GM06990 (cell line): ENCODE measurements at regions not wholly inside any gene's neighbourhood (a gene's known extent, or its start where the extent isn't known, plus 50 kb on each side); places are given as distances from the start of the nearest gene placed in this dataset.

Experiments used
- DNase-seq: peaks from one replicate; pipeline ENCODE4 v3.0.0-alpha.2; 2011; ENCODE audit not compliant: insufficient read length; ENCODE audit errors: extremely low read depth
- H3K27me3 ChIP-seq: replicated peaks from 2 replicates; pipeline ENCODE4 v1.6.0; 2011; ENCODE audit warnings: low read length; ENCODE audit not compliant: control insufficient read depth, insufficient read depth
- H3K36me3 ChIP-seq: 2 replicates; pipeline ENCODE4 v1.5.1; 2011; ENCODE audit warnings: low read length; ENCODE audit not compliant: control insufficient read depth, insufficient read depth
- H3K4me3 ChIP-seq: replicated peaks from 2 replicates; pipeline ENCODE4 v1.5.1; 2011; ENCODE audit warnings: low read depth, mild to moderate bottlenecking, control low read depth, low read length
- TF ChIP-seq, protein P1 (sequence below): IDR thresholded peaks from 2 replicates; pipeline ENCODE4 v1.5.1; 2011; ENCODE audit warnings: low read length, control low read depth, mild to moderate bottlenecking, inconsistent platforms; ENCODE audit not compliant: insufficient read depth, poor library complexity, severe bottlenecking

DNA sequence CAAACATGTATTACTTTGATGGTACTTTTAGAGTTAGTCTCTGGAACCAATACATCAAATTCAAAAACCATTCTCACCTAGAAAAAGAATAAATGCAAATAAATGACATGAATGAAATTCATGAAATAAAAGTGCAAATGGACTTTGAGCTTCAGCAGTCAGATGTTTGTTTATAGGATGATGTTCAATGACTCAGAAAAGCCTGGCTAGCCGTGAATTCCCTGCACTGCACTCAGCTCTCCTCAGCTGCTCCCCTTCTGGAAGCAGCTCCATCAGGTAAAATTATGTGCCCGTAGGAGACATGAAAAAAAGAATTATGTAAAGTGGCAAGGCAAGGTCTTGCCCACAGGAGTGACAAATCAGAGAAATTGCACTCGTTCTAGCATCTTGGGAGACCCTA lies 390.6 kb downstream of the GPM6A start:
- Histone ChIP-seq H3K36me3 (no peaks in the 10 kb centered on the region), H3K4me3 (no peak overlapping the region), H3K27me3 (no peaks in the 10 kb centered on the region)
- DNase-seq = no peak
- TF ChIP-seq, protein P1, sequence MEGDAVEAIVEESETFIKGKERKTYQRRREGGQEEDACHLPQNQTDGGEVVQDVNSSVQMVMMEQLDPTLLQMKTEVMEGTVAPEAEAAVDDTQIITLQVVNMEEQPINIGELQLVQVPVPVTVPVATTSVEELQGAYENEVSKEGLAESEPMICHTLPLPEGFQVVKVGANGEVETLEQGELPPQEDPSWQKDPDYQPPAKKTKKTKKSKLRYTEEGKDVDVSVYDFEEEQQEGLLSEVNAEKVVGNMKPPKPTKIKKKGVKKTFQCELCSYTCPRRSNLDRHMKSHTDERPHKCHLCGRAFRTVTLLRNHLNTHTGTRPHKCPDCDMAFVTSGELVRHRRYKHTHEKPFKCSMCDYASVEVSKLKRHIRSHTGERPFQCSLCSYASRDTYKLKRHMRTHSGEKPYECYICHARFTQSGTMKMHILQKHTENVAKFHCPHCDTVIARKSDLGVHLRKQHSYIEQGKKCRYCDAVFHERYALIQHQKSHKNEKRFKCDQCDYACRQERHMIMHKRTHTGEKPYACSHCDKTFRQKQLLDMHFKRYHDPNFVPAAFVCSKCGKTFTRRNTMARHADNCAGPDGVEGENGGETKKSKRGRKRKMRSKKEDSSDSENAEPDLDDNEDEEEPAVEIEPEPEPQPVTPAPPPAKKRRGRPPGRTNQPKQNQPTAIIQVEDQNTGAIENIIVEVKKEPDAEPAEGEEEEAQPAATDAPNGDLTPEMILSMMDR = no peak

DNA sequence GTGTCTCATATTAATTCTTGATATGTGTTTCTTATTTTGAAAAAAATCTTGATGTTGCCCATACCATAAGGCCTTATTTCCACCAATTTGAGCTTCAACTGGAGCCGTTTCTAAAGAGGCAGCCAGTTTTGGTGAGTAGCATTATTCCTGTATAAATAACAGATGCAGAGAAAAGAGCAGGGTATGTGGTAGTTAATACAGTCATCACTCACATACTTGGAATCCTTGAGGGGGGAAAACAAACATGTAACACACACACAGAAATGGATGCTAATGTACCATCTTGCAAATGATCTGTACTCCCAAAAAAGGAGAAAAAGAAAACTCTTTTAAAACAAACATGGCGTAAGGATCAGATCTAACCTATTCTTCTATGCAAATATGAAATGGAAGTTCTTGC lies 389.7 kb downstream of the GPM6A start:
- Histone ChIP-seq H3K36me3 (no peaks in the 10 kb centered on the region), H3K4me3 (no peak overlapping the region), H3K27me3 (no peaks in the 10 kb centered on the region)
- TF ChIP-seq, protein P1 = no peak
- no peak for DNase-seq

DNA sequence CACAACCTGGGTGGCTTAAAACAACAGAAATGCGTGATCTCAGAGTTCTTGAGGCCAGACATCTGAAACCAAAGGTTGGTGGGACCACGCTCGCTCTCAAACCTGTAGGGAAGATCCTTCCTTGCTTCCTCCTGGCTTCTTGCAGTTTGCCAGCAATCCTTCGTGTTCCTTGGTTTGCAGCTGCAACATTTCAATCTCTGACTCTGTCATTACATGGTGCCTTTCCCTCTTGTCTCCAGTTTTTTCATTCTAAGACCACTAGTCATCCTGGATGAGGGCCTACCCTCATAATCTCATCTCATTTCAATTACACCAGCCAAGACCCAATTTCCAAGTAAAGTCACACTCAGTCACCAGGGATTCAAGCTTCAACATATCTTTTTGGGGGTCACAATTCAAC lies 388.0 kb downstream of the GPM6A start:
- H3K27me3 ChIP-seq = no peaks in the 10 kb centered on the region
- TF ChIP-seq, protein P1 = no peak
- no peaks in the 10 kb centered on the region for H3K36me3 ChIP-seq
- DNase-seq = no peak
- H3K4me3 ChIP-seq = no peak overlapping the region

DNA sequence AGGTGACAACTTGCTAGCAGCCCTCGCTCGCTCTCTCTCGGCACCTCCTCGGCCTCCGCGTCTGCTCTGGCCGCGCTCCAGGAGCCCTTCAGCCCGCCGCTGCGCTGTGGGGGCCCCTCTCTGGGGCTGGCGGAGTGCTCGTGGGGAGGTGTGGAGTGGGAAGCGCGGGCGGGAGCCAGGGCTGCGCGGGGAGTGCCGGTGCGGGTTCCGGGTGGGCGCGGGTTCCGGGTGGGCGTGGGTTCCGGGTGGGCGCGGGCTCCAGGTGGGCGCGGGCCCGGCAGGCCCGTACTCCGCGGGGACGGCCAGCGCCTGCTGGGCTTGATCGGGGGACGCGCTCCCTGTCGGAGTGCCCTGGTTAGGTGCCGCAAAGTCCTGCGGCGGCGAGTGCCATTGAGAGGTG lies 384.3 kb downstream of the GPM6A start:
- TF ChIP-seq, protein P1 = no peak
- Histone ChIP-seq H3K4me3 (no peak overlapping the region), H3K36me3 (no peaks in the 10 kb centered on the region), H3K27me3 (no peaks in the 10 kb centered on the region)
- no peak for DNase-seq

DNA sequence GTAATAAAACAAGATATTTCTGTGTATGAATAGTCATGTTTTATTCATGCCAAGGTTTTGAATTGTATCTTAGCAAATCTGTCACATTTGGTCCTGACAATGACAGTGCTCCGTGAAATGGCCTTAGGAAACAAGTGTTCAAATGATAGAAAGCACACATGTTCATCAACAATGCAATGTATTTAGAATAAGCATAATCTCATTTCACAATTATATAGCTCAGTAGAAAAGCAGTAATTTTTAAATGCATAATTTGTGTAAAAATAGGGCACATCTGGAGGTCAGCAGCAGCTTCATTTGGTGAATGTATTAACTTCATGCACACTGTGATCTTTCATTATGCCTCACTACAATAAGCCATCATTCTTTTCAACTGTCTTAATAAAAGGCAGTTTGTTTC lies 380.4 kb downstream of the GPM6A start:
- no peak for DNase-seq
- Histone ChIP-seq H3K36me3 (no peaks in the 10 kb centered on the region), H3K4me3 (no peak overlapping the region), H3K27me3 (no peaks in the 10 kb centered on the region)
- TF ChIP-seq, protein P1 = no peak

DNA sequence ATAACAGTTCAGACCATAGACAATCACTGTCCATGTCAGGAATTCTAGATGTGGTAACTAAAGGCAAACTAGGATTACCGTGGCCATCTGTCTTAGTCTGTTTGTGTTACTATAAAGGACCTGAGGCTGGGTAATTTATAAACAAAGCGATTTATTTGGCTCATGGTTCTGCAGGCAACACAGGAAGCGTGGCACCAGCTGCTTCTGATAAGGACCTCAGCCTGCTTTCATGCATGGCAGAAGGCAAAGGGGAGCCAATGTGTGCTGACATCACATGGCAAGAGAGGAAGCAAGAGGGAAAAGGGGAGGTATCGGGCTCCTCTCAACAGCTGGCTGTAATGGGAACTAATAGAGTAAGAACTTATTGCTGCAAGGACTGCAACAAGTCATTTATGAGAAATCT lies 376.7 kb downstream of the GPM6A start:
- H3K36me3 ChIP-seq = no peaks in the 10 kb centered on the region
- H3K27me3 ChIP-seq = no peaks in the 10 kb centered on the region
- TF ChIP-seq, protein P1 = no peak
- H3K4me3 ChIP-seq = no peak overlapping the region
- DNase-seq = no peak
